Upper lobe of right lung (tissue), 1 donor: ENCODE measurements at regions not wholly inside any gene's neighbourhood (a gene's known extent, or its start where the extent isn't known, plus 50 kb on each side); places are given as distances from the start of the nearest gene placed in this dataset.

ENCODE experiments used
- ATAC-seq: fragments of 200-7000 bp; cut with Tn5 transposase; one replicate; pipeline ENCODE4 v1.9.1; 2020; ENCODE audit warnings: mild to moderate bottlenecking, moderate library complexity
- DNase-seq: peaks from one replicate; pipeline ENCODE4 v3.0.0-alpha.2; 2020
- H3K27ac ChIP-seq: fragments of 200-600 bp; one replicate; pipeline ENCODE4 v1.8.0; 2022
- H3K27me3 ChIP-seq: fragments of 200-600 bp; one replicate; pipeline ENCODE4 v1.8.0; 2022; ENCODE audit warnings: mild to moderate bottlenecking
- H3K36me3 ChIP-seq: fragments of 200-600 bp; one replicate; pipeline ENCODE4 v1.8.0; 2022
- H3K4me1 ChIP-seq: fragments of 200-600 bp; one replicate; pipeline ENCODE4 v1.8.0; 2022
- H3K4me3 ChIP-seq: fragments of 200-600 bp; one replicate; pipeline ENCODE4 v1.8.0; 2022; ENCODE audit warnings: mild to moderate bottlenecking
- H3K9me3 ChIP-seq: fragments of 200-600 bp; one replicate; pipeline ENCODE4 v1.8.0; 2022
- intact Hi-C: fragments of 100-400 bp; cut with DNase I; formaldehyde crosslinking; loops from one replicate; pipeline ENCODE4 v1.11.0; 2022
- TF ChIP-seq, protein P1 (sequence below): fragments of 200-600 bp; IDR thresholded peaks from one replicate; pipeline ENCODE4 v1.8.0; 2022; ENCODE audit warnings: antibody characterized with exemption
- donor health status: DM: no; HTN: yes; CAD: no; lungs with severe emphysema.

DNA sequence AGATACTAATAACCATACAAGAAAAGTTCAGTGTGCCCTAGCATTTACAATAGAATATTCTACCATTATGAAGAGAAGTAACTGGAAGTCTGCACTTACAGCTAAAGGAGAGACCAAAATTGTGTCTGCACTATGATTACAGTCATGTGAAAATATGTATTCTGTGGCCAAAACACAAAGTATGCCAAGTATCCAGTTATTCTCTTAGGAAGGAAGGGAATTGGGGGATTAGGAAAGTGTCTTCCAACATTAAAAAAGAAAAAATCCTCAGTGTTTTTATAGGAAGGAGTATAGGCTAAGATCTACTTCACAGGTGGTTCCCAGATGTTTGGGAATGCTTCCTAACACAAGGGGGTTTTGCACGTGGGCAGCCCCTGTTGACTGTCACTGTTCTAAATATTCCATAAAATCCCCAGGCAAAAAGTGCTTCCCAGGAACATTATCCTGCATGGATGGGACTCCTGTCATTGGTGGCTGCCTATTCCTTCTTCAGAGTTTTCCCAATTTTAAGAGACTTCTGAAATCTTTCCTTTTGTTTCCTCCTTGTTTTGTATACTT is 180.2 kb upstream of the KLHL29 start:
- Histone ChIP-seq H3K36me3 (no peaks in the 10 kb centered on the region), H3K9me3 (no peaks in the 10 kb centered on the region), H3K27ac (no peak overlapping the region), H3K27me3 (no peaks in the 10 kb centered on the region), H3K4me3 (no peak overlapping the region), H3K4me1 (no peaks in the 10 kb centered on the region)
- TF ChIP-seq, protein P1, sequence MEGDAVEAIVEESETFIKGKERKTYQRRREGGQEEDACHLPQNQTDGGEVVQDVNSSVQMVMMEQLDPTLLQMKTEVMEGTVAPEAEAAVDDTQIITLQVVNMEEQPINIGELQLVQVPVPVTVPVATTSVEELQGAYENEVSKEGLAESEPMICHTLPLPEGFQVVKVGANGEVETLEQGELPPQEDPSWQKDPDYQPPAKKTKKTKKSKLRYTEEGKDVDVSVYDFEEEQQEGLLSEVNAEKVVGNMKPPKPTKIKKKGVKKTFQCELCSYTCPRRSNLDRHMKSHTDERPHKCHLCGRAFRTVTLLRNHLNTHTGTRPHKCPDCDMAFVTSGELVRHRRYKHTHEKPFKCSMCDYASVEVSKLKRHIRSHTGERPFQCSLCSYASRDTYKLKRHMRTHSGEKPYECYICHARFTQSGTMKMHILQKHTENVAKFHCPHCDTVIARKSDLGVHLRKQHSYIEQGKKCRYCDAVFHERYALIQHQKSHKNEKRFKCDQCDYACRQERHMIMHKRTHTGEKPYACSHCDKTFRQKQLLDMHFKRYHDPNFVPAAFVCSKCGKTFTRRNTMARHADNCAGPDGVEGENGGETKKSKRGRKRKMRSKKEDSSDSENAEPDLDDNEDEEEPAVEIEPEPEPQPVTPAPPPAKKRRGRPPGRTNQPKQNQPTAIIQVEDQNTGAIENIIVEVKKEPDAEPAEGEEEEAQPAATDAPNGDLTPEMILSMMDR: no peak
- DNase-seq (no peak), ATAC-seq (no peak)
- intact Hi-C loops: no loop called here

DNA sequence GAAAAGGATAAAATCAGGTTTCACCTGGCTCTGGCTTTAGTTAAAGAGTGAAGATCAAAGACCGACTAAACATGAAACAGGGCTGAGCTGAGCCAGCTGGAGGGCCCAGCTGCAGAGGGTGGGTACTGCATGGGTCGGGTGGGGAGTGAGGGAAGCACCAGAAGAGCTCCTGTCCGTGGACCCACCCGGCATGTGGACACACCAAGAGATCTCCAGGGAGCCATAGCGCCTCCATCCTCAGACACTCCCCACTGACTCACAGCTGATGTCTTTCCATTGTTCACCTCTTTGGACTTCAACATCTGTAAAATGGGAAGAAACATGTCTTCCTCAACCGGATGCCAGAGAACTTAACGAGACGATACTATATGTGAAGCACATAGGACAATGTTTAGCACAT is 178.3 kb upstream of the KLHL29 start:
- H3K9me3 ChIP-seq: no peaks in the 10 kb centered on the region
- no peak for ATAC-seq
- DNase-seq: no peak
- H3K4me1 ChIP-seq: no peaks in the 10 kb centered on the region
- no peak overlapping the region for H3K27ac ChIP-seq
- H3K36me3 ChIP-seq: no peaks in the 10 kb centered on the region
- intact Hi-C loops: no loop called here
- TF ChIP-seq, protein P1: no peak
- H3K27me3 ChIP-seq: no peaks in the 10 kb centered on the region
- no peak overlapping the region for H3K4me3 ChIP-seq

DNA sequence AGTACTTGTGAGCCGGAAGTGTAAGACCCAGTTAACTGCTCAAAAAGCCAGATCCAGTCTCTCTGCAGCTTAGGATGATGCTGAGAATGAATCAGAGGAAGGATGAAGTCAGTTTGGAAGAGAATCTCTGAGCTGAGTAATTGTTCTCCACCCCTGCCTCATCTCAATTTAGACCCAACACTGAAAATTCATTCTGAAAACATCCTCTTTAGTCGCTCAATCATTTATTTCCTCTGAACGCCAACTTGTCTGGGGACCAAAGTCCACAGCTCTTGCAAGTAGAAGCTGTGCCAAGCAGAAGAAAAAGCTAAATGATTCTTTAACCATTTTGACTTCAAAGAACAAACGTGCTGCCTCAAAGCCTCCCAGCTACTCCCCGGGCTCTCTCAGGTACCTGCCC is 177.1 kb upstream of the KLHL29 start:
- no peak overlapping the region for H3K27ac ChIP-seq
- H3K4me3 ChIP-seq: no peak overlapping the region
- TF ChIP-seq, protein P1: no peak

DNA sequence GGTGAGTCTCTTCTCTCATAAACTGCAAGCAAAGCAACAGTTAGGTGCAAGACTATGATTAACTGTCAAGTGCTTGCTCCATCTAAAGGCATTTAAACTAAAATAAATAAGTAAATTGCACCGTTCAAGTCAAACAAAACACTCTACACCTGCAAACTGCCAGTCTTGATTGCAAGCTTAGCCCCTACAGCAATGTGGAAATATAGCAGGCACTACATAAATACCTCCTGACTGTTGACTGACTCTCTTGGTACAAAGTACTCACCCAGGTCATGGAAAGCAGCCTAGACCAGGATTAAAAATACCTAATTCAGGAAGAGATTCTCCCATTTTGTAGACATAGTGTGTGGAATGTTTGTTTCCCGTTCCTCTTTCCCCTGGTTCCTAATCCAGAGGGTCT is 176.6 kb upstream of the KLHL29 start:
- DNase-seq: no peak
- Histone ChIP-seq H3K4me3 (no peak overlapping the region), H3K9me3 (no peaks in the 10 kb centered on the region), H3K27me3 (no peaks in the 10 kb centered on the region), H3K27ac (no peak overlapping the region), H3K36me3 (no peaks in the 10 kb centered on the region), H3K4me1 (no peaks in the 10 kb centered on the region)
- ATAC-seq: peak; percentile 23
- TF ChIP-seq, protein P1: no peak
- intact Hi-C loops: no loop called here

More for the DNA sequence above, 177.1 kb upstream of the KLHL29 start:
- intact Hi-C loops: no loop called here
- DNase-seq: no peak
- no peaks in the 10 kb centered on the region for H3K9me3 ChIP-seq
- H3K27me3 ChIP-seq: no peaks in the 10 kb centered on the region
- no peaks in the 10 kb centered on the region for H3K4me1 ChIP-seq
- ATAC-seq: no peak
- no peaks in the 10 kb centered on the region for H3K36me3 ChIP-seq

DNA sequence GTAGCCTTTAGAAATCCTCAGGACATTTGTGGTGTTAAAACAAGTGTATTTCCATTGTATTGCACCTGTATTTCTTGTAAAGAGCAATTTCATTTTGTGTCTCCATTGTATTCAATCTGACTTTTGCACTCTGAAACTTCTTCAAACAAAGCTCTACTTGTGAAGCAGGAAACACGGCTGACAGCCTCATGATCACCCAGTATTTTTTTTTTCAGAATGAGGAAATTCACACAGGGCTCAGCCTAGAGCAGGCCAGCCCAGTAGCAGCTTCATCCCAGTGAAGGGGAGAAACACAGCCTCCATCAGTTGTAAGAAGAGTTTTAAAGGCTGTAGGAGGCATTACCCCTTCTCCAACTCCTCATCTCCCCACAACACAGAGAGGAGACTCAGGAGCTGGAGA is 175.9 kb upstream of the KLHL29 start:
- H3K9me3 ChIP-seq: no peaks in the 10 kb centered on the region
- intact Hi-C loops: no loop called here
- H3K27me3 ChIP-seq: no peaks in the 10 kb centered on the region
- no peak for DNase-seq
- no peak overlapping the region for H3K27ac ChIP-seq
- no peaks in the 10 kb centered on the region for H3K36me3 ChIP-seq
- H3K4me1 ChIP-seq: no peaks in the 10 kb centered on the region
- ATAC-seq: no peak
- TF ChIP-seq, protein P1: no peak
- no peak overlapping the region for H3K4me3 ChIP-seq
